HUES6 (cell line): ENCODE measurements at regions not wholly inside any gene's neighbourhood (a gene's known extent, or its start where the extent isn't known, plus 50 kb on each side); places are given as distances from the start of the nearest gene placed in this dataset.

Source experiments
- H3K27ac ChIP-seq: 2 replicates; pipeline ENCODE4 v1.7.0; 2013; ENCODE audit warnings: low read depth, mild to moderate bottlenecking, low read length, inconsistent platforms
- H3K27me3 ChIP-seq: 2 replicates; pipeline ENCODE4 v1.6.1; 2013; ENCODE audit warnings: low read length; ENCODE audit not compliant: control insufficient read depth, insufficient read depth
- H3K36me3 ChIP-seq: 2 replicates; pipeline ENCODE4 v1.6.1; 2013; ENCODE audit warnings: low read length; ENCODE audit not compliant: control insufficient read depth, insufficient read depth
- H3K4me1 ChIP-seq: 2 replicates; pipeline ENCODE4 v1.6.1; 2013; ENCODE audit warnings: low read length; ENCODE audit not compliant: control insufficient read depth, insufficient read depth
- H3K4me3 ChIP-seq: 2 replicates; pipeline ENCODE4 v1.5.1; 2013; ENCODE audit warnings: low read depth, low read length
- H3K9ac ChIP-seq: one replicate; pipeline ENCODE4 v1.6.1; 2013; ENCODE audit warnings: mild to moderate bottlenecking, low read length
- H3K9me3 ChIP-seq: 2 replicates; pipeline ENCODE4 v1.6.1; 2013; ENCODE audit warnings: low read depth, low read length; ENCODE audit not compliant: control insufficient read depth, insufficient read depth

- Histone ChIP-seq H3K27ac (no peak overlapping the region), H3K4me1 (peaks cover 11% of the 10 kb centered on the region), H3K4me3 (no peak overlapping the region), H3K36me3 (no peaks in the 10 kb centered on the region), H3K9ac (no peak overlapping the region), H3K9me3 (no peaks in the 10 kb centered on the region), H3K27me3 (no peaks in the 10 kb centered on the region)
These were observed 261.4 kb upstream of the C2CD4B start for GRCh38 chr15:62426387-62426956.

GRCh38 chr15:62428259-62428658, 263.2 kb upstream of the C2CD4B start:
- no peak overlapping the region for H3K9ac ChIP-seq
- H3K4me3 ChIP-seq = no peak overlapping the region
- no peaks in the 10 kb centered on the region for H3K9me3 ChIP-seq
- no peaks in the 10 kb centered on the region for H3K36me3 ChIP-seq
- no peaks in the 10 kb centered on the region for H3K27me3 ChIP-seq
- H3K4me1 ChIP-seq = peaks cover 11% of the 10 kb centered on the region
- no peak overlapping the region for H3K27ac ChIP-seq

GRCh38 chr15:62428851-62429598, 263.9 kb upstream of the C2CD4B start:
- Histone ChIP-seq H3K9me3 (no peaks in the 10 kb centered on the region), H3K4me3 (no peak overlapping the region), H3K36me3 (no peaks in the 10 kb centered on the region), H3K27ac (no peak overlapping the region), H3K9ac (no peak overlapping the region), H3K4me1 (peaks cover 11% of the 10 kb centered on the region), H3K27me3 (no peaks in the 10 kb centered on the region)

GRCh38 chr15:62430056-62430455, 265.0 kb upstream of the C2CD4B start:
- Histone ChIP-seq H3K4me3 (no peak overlapping the region), H3K4me1 (peaks cover 11% of the 10 kb centered on the region), H3K27me3 (no peaks in the 10 kb centered on the region), H3K9ac (no peak overlapping the region), H3K9me3 (no peaks in the 10 kb centered on the region), H3K36me3 (no peaks in the 10 kb centered on the region), H3K27ac (no peak overlapping the region)

- H3K27ac ChIP-seq = no peak overlapping the region
- no peaks in the 10 kb centered on the region for H3K9me3 ChIP-seq
- no peaks in the 10 kb centered on the region for H3K27me3 ChIP-seq
- no peaks in the 10 kb centered on the region for H3K36me3 ChIP-seq
- no peak overlapping the region for H3K4me3 ChIP-seq
- no peak overlapping the region for H3K9ac ChIP-seq
- H3K4me1 ChIP-seq = peaks cover 11% of the 10 kb centered on the region
These were observed 265.5 kb upstream of the C2CD4B start for GRCh38 chr15:62430552-62430951.

GRCh38 chr15:62431008-62431797, 266.1 kb upstream of the C2CD4B start:
- Histone ChIP-seq H3K4me1 (peaks cover 9% of the 10 kb centered on the region), H3K27ac (no peak overlapping the region), H3K27me3 (no peaks in the 10 kb centered on the region), H3K9ac (no peak overlapping the region), H3K4me3 (no peak overlapping the region), H3K9me3 (no peaks in the 10 kb centered on the region), H3K36me3 (no peaks in the 10 kb centered on the region)

GRCh38 chr15:62431817-62432216, 266.7 kb upstream of the C2CD4B start:
- H3K4me1 ChIP-seq = peaks cover 3% of the 10 kb centered on the region; the same call in 1 of the 2 replicates
- H3K9me3 ChIP-seq = no peaks in the 10 kb centered on the region
- no peaks in the 10 kb centered on the region for H3K27me3 ChIP-seq
- no peak overlapping the region for H3K4me3 ChIP-seq
- no peaks in the 10 kb centered on the region for H3K36me3 ChIP-seq
- no peak overlapping the region for H3K27ac ChIP-seq
- no peak overlapping the region for H3K9ac ChIP-seq

GRCh38 chr15:62432702-62433398, 267.8 kb upstream of the C2CD4B start:
- Histone ChIP-seq H3K4me3 (no peak overlapping the region), H3K36me3 (no peaks in the 10 kb centered on the region), H3K4me1 (no peaks in the 10 kb centered on the region), H3K27me3 (no peaks in the 10 kb centered on the region), H3K27ac (no peak overlapping the region), H3K9me3 (no peaks in the 10 kb centered on the region), H3K9ac (no peak overlapping the region)

- Histone ChIP-seq H3K9me3 (no peaks in the 10 kb centered on the region), H3K9ac (no peak overlapping the region), H3K4me3 (no peak overlapping the region), H3K27me3 (no peaks in the 10 kb centered on the region), H3K27ac (no peak overlapping the region), H3K36me3 (no peaks in the 10 kb centered on the region), H3K4me1 (no peaks in the 10 kb centered on the region)
These were observed 271.1 kb upstream of the C2CD4B start for GRCh38 chr15:62436235-62436634.

GRCh38 chr15:62437753-62438152, 272.7 kb upstream of the C2CD4B start:
- Histone ChIP-seq H3K9me3 (no peaks in the 10 kb centered on the region), H3K9ac (no peak overlapping the region), H3K4me1 (no peaks in the 10 kb centered on the region), H3K27ac (no peak overlapping the region), H3K4me3 (no peak overlapping the region), H3K36me3 (no peaks in the 10 kb centered on the region), H3K27me3 (no peaks in the 10 kb centered on the region)
